OCI-LY3 (cell line): ENCODE measurements at regions not wholly inside any gene's neighbourhood (a gene's known extent, or its start where the extent isn't known, plus 50 kb on each side); places are given as distances from the start of the nearest gene placed in this dataset.

Experiments used
- CTCF ChIP-seq: fragments of 200-600, 300-600 bp; sonication (generic); IDR thresholded peaks from 2 replicates; pipeline ENCODE4 v1.5.1; 2014; ENCODE audit warnings: antibody characterized with exemption, low read length, low read depth
- EZH2phosphoT487 ChIP-seq: fragments of 200-600 bp; shearing (Covaris generic); IDR thresholded peaks from 2 replicates; pipeline ENCODE4 v1.6.1; 2018; ENCODE audit warnings: antibody characterized with exemption, mixed run types, low read depth

DNA sequence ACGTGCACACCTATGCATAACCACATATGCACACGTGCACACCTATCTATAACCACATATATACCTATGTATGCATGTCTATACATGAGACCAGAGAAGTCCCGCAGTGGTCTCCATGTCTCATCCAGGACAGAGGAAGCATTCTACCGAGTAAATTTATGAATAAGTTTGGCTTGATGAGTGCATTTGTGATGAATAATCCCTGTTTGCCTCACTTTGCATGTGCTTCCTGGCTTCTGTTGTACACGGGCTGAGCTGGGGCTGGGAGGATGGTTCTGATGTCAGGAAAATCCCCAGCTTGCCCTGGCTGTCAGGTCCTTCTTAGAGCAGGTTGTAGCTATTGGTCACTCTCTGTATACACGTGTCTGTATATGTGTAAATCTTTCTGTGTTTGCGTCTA, 157.6 kb upstream of the RPS6KA2 start:
- TF ChIP-seq CTCF (no peak), EZH2phosphoT487 (no peak)
